Esophagus muscularis mucosa (tissue), 4 donors: ENCODE measurements at regions not wholly inside any gene's neighbourhood (a gene's known extent, or its start where the extent isn't known, plus 50 kb on each side); places are given as distances from the start of the nearest gene placed in this dataset.

Source experiments
- DNase-seq: peaks from one replicate; pipeline ENCODE4 v3.0.0-alpha.2; 2017; ENCODE audit errors: extremely low spot score
- H3K27ac ChIP-seq, 4 donors: fragments of 200-600 bp; sonication (generic); replicated peaks in 1 of 4; 1 replicate in 3 of 4; 2 replicates in 1 of 4; pipeline ENCODE4 v1.5.1; 2016 to 2019; ENCODE audit warnings: mild to moderate bottlenecking in 1 of 4
- H3K27me3 ChIP-seq, 4 donors: fragments of 200-600 bp; sonication (generic); one replicate each; pipeline versions ENCODE4 v1.5.1 to v1.6.0; 2016 to 2019
- H3K36me3 ChIP-seq, 4 donors: fragments of 200-600 bp; sonication (generic); one replicate each; pipeline ENCODE4 v1.5.1; 2016 to 2019
- H3K4me1 ChIP-seq, 4 donors: fragments of 200-600 bp; sonication (generic); one replicate each; pipeline ENCODE4 v1.5.1; 2016 to 2019
- H3K4me3 ChIP-seq, 4 donors: fragments of 200-600 bp; sonication (generic); 1 replicate in 2 of 4; 2 replicates in 2 of 4; pipeline ENCODE4 v1.5.1; 2016 to 2019; ENCODE audit warnings: mild to moderate bottlenecking in 4 of 4, moderate library complexity in 1 of 4
- H3K9me3 ChIP-seq, 4 donors: fragments of 200-600 bp; sonication (generic); 1 replicate in 3 of 4; 2 replicates in 1 of 4; pipeline ENCODE4 v1.5.1; 2016 to 2019
- CTCF ChIP-seq, 3 experiments: fragments of 200-600 bp in 2 of 3; fragments of 450-650 bp in 1 of 3; sonication (generic) in 2 of 3; IDR thresholded peaks; one replicate each; pipeline ENCODE4 v1.5.1; 2017 to 2019; ENCODE audit warnings: antibody characterized with exemption in 3 of 3, mild to moderate bottlenecking in 2 of 3, moderate library complexity in 1 of 3
- EP300 ChIP-seq: sonication (generic); formaldehyde crosslinking; IDR thresholded peaks from one replicate; pipeline ENCODE4 v1.6.1; 2017; ENCODE audit warnings: antibody characterized with exemption
- POLR2A ChIP-seq: fragments of 450-650 bp; IDR thresholded peaks from one replicate; pipeline ENCODE4 v1.6.1; 2017; ENCODE audit warnings: antibody characterized with exemption, moderate library complexity, mild to moderate bottlenecking, low read depth
- POLR2AphosphoS5 ChIP-seq, 2 donors: sonication (generic); formaldehyde crosslinking; IDR thresholded peaks; one replicate each; pipeline ENCODE4 v1.6.1; 2017; ENCODE audit warnings: antibody characterized with exemption in 2 of 2
- WGBS: methylation state at CpG from one replicate; pipeline ENCODE4 v1.1.5; 2018; 5-methylcytosine and 5-hydroxymethylcytosine counted together
- intact Hi-C: fragments of 100-400 bp; cut with DNase I; formaldehyde crosslinking; loops from one replicate; pipeline ENCODE4 v1.15.1; 2023

GRCh38 chr4:104169437-104169836 lies 325.3 kb downstream of the CXXC4 start:
- TF ChIP-seq EP300 (no peak), POLR2AphosphoS5 (IDR thresholded peaks at IDR 0.05) (no peak), POLR2A (no peak), CTCF (IDR thresholded peaks at IDR 0.05) (no peak)
- DNase-seq, result no peak
- Histone ChIP-seq H3K9me3 (no peaks in the 10 kb centered on the region), H3K27ac (no peak overlapping the region), H3K4me1 (no peaks in the 10 kb centered on the region), H3K4me3 (no peak overlapping the region), H3K27me3 (no peaks in the 10 kb centered on the region), H3K36me3 (no peaks in the 10 kb centered on the region)
- intact Hi-C loops, result no loop called here
- WGBS, result 79% methylated on average over 1 of the region's 1 CpG

DNA sequence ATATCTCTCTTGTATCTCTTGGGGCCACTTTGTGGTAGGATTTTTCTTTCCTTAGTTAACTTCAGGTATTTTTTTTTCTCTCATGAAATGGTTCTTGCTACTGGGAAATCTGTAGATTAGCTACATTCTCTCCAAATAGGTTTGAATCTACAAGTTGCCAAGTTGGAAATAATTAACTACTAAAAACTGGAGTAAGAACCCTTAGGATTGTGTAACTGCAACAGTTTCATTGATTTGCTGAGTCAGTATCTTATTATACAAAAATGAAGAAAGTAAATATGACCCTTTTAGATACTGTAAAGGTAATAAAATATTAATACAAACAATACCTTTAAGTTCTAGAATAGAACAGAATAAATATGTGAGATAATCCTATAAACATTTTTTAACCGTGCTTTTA lies 327.9 kb downstream of the CXXC4 start:
- H3K9me3 ChIP-seq, result no peaks in the 10 kb centered on the region
- intact Hi-C loops, result no loop called here
- 86% methylated on average over 1 of the region's 1 CpG for WGBS
- H3K36me3 ChIP-seq, result no peaks in the 10 kb centered on the region
- no peaks in the 10 kb centered on the region for H3K4me1 ChIP-seq
- H3K4me3 ChIP-seq, result no peak overlapping the region
- DNase-seq, result no peak
- H3K27ac ChIP-seq, result no peak overlapping the region
- no peaks in the 10 kb centered on the region for H3K27me3 ChIP-seq
- TF ChIP-seq POLR2AphosphoS5 (IDR thresholded peaks at IDR 0.05) (no peak), POLR2A (no peak), CTCF (IDR thresholded peaks at IDR 0.05) (no peak), EP300 (no peak)

GRCh38 chr4:104163820-104164219 lies 330.9 kb downstream of the CXXC4 start:
- intact Hi-C loops, result no loop called here
- Histone ChIP-seq H3K9me3 (no peaks in the 10 kb centered on the region), H3K36me3 (no peaks in the 10 kb centered on the region), H3K27ac (no peak overlapping the region), H3K4me1 (no peaks in the 10 kb centered on the region), H3K4me3 (no peak overlapping the region), H3K27me3 (no peaks in the 10 kb centered on the region)
- no peak for DNase-seq
- WGBS, result 50% methylated on average over 1 of the region's 1 CpG
- TF ChIP-seq EP300 (no peak), POLR2A (no peak), CTCF (IDR thresholded peaks at IDR 0.05) (no peak)

DNA sequence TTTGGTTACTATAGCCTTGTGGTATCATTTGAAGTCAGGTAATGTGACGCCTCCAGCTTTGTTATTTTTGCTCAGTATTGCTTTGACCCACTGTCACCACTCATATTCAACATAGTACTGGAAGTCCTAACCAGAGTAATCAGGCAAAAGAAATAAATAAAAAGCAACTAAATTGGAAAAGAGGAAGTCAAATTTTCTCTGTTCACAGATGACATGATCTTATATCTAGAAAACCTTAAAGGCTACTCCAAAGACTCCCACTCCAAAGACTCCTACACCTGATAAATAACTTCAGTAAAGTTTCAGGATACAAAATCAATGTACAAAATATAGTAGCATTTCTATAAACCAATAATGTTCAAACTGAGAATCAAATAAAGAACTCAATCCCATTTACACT lies 348.6 kb downstream of the CXXC4 start:
- no peaks in the 10 kb centered on the region for H3K9me3 ChIP-seq
- intact Hi-C loops, result no loop called here
- no peaks in the 10 kb centered on the region for H3K36me3 ChIP-seq
- WGBS, result 82% methylated on average over 1 of the region's 1 CpG
- no peaks in the 10 kb centered on the region for H3K27me3 ChIP-seq
- TF ChIP-seq POLR2A (no peak), CTCF (IDR thresholded peaks at IDR 0.05) (no peak), EP300 (no peak), POLR2AphosphoS5 (IDR thresholded peaks at IDR 0.05) (no peak)
- H3K4me3 ChIP-seq, result no peak overlapping the region
- H3K4me1 ChIP-seq, result no peaks in the 10 kb centered on the region
- no peak overlapping the region for H3K27ac ChIP-seq
- DNase-seq, result no peak

DNA sequence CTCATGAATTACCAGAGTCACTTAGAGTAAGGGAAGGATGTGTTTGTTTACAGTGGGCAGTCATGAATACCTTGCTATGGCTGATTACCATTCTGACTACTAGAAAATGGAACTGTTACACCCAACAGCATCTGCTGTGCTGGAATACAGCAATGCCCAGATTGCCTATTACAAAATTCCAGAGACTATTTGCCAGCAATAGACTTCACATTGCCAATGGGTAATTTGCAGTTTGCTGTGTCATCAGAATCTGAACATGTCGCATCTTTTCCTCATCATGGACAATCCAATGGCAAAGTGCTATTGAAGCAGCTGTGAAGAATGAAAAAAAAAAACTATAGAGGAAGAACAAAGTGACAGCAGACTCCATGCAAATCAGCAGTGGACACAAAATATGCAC lies 356.6 kb downstream of the CXXC4 start:
- WGBS, result 92% methylated on average over 1 of the region's 1 CpG
- DNase-seq, result no peak
- no peak for TF ChIP-seq CTCF (IDR thresholded peaks at IDR 0.05)
- no peak for TF ChIP-seq POLR2A
- no peak for TF ChIP-seq POLR2AphosphoS5 (IDR thresholded peaks at IDR 0.05)
- TF ChIP-seq EP300, result no peak
- H3K27me3 ChIP-seq, result no peaks in the 10 kb centered on the region
- no peak overlapping the region for H3K4me3 ChIP-seq
- peaks cover 0 to 4% (median 0%) of the 10 kb centered on the region in 4 donors for H3K9me3 ChIP-seq
- H3K36me3 ChIP-seq, result no peaks in the 10 kb centered on the region
- H3K4me1 ChIP-seq, result no peaks in the 10 kb centered on the region
- H3K27ac ChIP-seq, result no peak overlapping the region
- intact Hi-C loops, result no loop called here
